NCI-H2227 (cell line): ENCODE measurements at regions not wholly inside any gene's neighbourhood (a gene's known extent, or its start where the extent isn't known, plus 50 kb on each side); places are given as distances from the start of the nearest gene placed in this dataset.
"Not testable (repeated sequence)": the region's sequence is repeated elsewhere in the genome, so short reads cannot be mapped to it uniquely, and the experiment has no call there.

ENCODE experiments used
- DNase-seq: peaks from one replicate; lab custom pipeline; 2025; ENCODE audit not compliant: unreplicated experiment; lab: John Stamatoyannopoulos, UW

DNA sequence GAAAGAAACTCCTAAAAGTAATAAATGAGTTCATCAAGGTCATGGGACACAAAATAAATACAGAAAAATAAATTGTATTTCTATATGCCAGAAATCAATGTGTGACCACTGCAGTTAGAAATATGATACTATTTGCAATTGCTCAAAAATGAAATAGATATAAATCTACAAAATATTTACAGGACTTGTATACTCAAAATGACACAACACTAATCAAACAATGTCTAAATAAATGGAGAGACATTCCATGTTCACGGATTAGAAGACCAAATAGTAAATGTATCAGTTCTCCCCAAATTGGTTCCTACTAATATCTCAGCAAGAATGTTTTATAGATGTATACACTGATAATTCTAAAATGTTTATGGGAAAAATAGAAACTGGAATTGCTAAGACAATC is 345.3 kb downstream of the NR2F1-AS1 start:
- DNase-seq = no peak

DNA sequence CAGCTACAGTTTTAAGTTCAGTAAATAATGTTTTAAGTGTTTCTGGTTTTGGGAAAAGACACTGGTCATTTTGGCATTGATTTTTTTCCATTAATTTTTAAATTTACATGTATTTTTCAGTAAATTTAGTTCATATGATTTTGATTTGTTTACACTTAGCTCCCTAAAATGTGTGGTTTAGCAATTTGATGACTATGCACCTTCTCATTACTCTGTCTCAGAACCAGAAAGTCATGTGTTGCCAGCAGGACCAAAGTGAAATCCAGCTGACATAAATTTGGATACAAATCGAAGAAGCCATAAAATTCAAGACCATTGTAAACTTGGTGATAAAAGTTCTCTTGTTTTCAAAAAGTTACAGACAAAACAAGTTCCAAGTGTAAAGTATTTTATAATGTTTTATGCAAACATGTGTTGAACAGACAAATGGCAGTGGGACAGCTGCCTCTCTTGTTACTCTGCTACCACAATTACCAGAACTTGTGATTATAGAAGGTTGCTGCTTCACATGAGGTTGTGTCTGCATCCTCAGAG is 354.8 kb downstream of the NR2F1-AS1 start:
- DNase-seq = no peak

DNA sequence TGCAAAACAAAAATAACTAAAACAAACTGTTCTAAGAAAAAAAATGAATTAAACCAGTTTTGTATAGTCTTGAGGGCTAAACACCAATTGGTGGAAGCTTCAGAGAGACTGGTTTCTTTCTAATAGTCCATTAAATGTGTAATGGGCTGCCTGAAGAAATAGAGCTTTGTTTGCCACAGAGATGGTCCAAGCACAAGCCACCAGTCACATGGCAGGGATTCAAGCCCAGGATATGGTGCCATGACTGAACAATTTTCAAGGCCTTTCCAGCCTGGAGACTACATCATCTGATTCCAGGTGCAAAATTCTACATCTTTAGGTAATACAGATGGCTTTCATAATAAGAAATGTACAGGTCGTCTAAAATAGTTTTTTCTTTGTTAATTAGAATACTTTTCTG is 355.3 kb downstream of the NR2F1-AS1 start:
- no peak for DNase-seq

DNA sequence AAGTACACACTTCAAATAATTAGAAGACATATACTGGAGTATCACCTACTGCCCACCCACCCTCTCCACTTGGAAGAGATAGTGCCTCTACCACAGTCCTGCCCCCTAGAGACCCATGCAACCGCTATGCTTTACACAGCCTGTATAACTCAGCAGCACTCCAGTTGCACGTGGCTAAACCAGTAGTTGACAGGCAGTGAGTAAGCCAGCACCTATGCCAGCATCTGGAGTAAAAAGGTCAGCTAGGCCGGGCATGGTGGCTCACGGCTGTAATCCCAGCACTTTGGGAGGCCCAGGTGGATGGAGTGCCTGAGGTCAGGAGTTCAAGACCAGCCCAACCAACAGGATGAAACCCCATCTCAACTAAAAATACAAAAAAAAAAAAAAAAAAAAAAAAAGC is 356.4 kb downstream of the NR2F1-AS1 start:
- DNase-seq = no peak

DNA sequence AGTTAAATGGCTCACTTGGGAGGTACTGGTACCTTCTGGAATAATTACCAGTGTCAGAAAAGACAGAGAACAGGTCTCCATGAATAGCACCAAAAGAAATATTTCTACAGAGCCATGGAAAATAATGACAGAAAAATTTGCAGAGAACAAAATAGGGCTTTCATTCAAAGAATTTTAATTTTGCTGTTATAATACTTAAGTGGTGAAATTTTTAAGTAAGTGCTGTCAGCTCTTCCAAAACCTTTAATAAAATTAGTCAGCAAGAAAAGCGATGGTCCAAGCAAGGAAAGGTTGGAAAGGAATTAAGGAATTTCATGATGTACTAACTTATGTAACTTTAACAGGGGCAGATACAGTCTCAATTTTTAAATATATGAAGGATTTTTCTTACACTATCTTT is 359.2 kb downstream of the NR2F1-AS1 start:
- no peak for DNase-seq

DNA sequence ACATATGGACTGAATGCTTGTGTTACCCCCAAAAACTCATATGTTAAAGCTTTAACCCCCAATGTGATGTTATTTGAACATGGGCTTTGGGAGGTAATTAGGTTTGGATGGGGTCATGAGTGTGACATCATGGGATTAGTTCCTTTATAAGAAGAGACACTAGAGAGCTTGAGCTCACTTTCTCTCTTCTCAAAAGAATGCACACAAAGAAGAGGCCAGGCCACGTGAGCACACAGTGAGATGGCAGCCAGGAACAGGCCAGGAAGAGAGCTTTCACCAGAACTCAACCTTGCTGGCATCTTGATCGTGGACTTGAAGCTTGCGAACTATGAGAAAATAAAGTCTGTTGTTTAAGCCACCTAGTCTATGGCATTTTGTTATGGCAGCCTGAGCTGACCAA is 360.6 kb downstream of the NR2F1-AS1 start:
- DNase-seq = peak; percentile 0

DNA sequence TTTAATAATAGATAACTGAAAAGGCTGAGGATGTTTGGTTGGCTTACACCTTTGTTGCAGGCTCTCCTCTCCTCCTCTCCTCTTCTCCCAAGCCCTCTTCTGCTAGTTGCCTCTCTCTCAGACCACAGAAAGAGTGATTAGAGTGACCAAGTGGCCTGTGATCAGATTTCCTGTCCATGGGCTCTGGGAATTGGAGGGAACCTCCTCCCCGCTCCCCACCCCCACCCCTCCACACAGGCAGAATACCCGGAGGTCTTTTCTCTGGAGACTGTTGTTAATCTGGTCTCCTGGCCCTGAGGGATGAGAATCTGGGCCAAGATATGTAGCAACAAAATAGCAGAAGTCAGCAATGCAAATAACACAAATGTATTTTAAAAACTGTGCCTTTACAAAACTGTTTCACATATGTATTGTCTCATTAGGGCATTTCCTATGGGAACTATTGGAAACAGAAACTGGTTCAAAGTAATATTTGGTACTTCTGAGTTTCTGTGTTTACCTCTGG is 361.3 kb downstream of the NR2F1-AS1 start:
- no peak for DNase-seq

DNA sequence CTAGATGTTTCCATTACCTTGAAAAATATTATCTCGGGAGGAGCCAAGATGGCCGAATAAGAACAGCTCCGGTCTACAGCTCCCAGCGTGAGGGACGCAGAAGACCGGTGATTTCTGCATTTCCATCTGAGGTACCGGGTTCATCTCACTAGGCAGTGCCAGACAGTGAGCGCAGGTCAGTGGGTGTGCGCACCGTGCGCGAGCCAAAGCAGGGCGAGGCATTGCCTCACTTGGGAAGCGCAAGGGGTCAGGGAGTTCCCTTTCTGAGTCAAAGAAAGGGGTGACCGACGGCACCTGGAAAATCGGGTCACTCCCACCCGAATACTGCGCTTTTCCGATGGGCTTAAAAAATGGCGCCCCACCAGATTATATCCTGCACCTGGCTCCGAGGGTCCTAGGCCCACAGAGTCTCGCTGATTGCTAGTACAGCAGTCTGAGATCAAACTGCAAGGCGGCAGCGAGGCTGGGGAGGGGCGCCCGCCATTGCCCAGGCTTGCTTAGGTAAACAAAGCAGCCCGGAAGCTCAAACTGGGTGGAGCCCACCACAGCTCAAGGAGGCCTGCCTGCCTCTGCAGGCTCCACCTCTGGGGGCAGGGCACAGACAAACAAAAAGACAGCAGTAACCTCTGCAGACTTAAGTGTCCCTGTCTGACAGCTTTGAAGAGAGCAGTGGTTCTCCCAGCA is 367.8 kb downstream of the NR2F1-AS1 start:
- DNase-seq = not testable (repeated sequence)

DNA sequence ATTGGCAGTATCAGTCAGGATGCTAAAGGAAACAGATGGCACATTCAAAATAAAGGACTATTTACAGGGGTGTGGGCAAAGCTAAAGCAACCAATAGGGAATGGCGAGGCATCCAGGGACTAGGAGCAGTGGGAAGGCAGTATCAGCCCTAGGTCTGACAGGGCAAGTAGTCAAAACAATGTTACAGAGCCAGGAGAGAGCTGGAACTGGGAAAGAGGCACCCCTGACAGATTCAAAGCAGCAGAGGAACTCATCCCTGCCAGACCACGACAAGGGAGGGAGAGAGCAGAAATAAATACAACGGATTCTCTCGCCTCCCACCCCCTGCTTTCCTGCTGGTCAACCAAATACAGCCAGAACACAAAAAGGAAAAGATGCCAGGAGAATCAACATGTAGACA is 371.5 kb downstream of the NR2F1-AS1 start:
- no peak for DNase-seq

DNA sequence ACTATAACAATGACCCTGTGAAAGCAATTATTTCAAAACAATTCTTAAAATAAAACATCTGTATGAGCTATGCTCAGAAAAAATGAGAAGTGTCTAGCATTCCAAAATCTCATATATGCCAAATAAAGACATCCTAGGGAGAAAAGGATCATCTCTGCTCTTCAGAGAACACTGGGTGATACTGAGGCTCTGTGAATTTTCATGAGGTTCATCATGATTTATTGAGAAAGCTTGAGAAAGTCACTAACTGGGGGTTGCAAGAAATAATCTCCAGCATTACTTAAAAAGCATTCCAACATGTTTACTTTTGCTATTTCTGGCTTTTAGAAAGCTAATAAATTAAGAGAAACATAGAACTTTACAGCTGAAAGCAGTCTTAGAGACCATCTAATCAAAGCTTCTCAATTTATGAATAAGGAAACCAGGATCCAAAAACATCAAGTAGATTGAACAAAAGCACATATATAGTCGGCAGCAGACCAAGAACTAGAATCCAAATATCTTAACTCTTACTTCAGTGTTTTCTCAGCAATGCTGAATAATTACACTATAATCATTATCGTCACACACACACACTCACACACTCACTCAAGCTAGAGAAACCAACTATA is 372.8 kb downstream of the NR2F1-AS1 start:
- DNase-seq = no peak

DNA sequence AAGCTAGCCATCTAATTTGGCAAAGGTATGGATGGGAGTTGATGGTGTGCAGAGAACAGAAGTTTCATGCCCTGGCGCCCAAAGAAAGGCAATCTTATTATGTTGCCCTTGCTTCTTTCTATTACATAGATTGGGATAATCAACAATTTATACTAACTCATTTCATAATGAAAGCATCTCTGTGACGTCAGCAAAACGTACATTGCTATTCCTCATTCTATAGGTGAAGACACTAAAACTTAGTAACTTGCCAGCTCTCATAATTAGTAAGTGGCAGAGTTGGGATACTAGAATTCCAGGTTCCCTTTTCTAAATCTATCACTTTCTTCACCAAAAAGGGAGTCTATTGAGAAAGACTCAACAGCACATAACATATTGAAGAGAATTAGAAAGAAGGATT is 374.8 kb downstream of the NR2F1-AS1 start:
- DNase-seq = no peak

DNA sequence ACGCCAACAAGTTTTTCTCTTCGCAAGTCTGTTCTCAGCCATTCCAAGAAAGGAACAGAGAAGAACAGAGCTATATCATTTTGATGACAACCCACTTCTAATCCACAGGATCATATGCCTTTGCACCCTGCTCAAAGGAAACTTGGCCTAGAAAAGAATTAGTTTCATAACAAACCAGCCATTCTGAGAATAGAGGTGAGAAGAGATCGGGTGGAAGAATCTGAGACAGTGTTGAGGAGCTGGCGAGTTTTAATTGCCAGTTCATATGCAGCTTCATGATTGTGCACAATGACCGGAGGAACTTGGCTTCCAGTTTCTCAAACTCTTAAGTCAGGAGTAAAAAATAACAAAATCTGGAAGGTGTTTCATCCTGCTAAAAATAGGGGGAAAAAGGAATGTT is 380.0 kb downstream of the NR2F1-AS1 start:
- no peak for DNase-seq

DNA sequence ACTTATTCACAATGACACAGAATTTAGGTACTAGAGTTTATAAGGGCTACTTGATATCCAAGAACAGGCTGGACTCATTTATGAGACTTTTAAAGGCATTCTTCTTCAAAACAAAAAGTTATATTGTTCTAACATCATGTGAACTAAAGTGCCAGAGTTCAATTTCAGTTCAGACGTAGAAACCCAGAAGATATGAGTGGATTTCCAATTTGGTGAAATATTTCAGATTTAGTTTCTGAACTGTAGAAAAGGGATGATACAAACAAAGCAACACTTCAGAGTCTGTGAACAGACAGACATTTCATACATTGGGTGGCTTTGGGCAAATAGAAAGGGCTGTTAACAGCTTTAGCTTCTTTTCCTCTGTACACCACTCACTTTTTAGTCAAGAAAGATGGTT is 384.0 kb downstream of the NR2F1-AS1 start:
- no peak for DNase-seq

DNA sequence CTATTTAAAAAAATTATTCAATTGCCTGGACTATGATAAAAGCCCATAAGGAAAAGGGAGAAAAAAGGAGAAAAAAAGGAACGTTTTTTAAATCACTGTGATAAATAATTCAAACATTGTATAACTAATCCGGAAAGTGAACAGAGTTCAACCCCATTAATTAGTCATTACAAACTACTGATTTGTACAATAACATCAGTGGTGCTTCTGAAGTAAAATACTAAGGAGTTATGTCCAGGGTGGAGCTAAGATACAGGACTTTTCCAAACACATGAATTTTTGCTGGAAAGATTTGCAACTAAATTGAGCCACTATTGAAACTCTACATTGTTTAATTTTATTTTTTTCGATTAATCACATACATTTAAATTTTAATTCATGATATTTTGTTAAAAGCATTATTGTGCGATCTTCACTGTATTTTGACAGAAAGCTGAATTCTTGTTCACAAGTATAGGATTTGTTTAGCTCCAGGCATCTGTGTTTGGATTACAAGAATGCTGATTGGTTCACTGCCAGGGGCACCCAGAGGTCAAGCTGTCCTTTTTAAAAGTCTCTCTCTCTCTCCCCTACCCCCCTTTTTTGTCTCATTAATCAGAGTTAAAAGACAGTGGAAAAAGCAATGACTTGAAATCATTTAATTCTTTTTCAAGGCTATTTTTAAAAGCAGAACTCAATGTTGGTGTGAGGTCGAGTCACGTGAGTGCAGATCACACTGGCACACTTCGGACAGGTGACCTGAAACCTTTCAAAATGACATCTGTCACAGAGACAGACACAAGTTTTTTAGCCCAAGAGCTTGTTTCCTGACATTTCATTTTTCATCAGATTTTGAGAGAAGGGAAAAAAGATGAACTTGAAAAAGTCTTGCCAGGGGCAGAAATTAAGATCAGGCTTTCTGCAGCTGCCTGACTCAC is 387.3 kb downstream of the NR2F1-AS1 start:
- no peak for DNase-seq

DNA sequence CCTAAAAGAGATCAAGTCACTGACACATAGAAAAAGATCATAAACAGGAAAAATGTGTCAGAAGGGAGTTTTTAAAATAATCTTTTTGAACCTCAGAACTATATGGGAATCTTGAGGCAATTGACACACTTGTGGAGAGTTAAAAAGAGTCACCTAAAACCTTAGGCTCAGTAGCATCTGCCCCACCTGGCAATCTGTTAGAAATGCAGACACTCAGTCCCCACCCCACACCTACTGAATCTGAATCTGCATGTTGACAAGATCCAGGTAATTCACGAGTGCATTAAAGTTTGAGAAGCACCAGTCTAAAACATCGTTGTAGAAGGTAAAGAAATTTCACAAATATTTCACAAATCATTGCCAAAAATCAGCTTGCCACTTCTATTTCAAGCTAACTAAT is 388.3 kb downstream of the NR2F1-AS1 start:
- DNase-seq = no peak

DNA sequence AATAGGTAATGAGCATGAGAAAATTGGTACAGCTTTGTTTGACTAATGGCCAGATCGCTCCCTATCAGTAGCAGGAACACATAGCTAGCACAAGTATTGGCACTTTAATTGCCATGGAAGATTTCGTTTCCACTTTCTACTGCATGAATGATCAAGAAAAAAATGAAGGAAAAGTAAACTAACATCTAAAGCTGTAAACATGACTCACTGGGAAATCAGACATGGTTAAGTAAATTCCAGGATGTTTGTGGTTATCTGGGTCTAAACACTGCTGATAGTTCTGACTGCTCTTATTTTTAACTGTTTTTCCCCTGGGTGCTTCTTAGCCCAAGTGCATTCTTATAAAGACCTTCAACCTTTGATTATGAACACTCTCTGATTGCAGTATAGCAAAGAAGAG is 388.9 kb downstream of the NR2F1-AS1 start:
- no peak for DNase-seq

DNA sequence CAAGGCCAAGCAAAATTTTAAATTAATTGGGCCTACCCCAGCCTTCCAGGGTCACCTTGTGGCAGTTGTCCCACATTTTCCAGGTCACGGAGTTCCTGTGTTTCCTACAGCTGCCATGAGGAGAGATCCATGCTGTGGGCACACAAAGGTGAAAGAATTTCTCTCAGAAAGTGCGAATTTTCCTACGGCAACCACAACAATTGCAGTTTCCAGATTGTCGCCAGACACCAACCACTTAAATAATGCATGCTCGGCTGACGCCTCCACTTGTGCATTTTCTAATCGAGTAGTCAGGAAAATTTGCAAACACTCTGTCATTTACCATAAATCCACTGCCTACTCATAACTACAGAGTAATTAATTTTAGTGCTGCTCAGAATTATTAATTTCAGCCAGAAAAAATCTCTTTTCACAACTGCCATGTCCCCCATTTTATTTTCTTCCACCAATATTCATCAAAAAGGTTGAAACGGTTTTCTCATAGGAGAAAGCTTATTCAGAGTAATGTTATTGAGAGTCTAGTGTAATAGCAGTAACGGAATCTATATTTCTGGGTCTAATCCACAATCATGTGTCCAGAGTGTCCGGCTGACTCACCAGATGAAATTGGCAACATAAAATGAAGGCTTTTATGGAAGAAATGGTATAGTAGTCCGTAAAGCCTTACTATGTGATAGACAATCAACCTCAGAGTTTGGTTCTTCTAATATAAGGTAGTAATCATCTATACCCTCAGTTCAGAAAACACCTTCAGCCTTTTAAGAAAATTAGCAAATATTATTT is 389.8 kb downstream of the NR2F1-AS1 start:
- no peak for DNase-seq

DNA sequence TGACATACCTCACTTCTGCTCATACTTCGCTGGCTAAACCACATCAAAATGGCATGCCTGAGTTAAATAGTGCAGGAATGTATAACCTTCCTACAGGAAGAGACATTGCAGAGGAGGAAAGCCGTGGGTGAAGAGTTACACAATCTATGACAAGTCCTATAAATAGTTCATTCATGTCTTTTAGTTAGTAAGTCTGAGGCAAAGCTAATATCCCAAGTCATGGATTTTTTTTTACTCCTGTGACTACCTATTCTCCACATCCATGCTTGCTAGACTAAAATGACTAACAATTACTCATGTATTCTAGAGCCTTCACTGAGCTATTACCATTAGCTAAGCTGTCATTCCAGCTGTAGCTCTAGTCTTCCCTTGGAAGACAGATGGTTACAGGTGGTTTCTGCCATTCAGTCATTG is 391.3 kb downstream of the NR2F1-AS1 start:
- no peak for DNase-seq

DNA sequence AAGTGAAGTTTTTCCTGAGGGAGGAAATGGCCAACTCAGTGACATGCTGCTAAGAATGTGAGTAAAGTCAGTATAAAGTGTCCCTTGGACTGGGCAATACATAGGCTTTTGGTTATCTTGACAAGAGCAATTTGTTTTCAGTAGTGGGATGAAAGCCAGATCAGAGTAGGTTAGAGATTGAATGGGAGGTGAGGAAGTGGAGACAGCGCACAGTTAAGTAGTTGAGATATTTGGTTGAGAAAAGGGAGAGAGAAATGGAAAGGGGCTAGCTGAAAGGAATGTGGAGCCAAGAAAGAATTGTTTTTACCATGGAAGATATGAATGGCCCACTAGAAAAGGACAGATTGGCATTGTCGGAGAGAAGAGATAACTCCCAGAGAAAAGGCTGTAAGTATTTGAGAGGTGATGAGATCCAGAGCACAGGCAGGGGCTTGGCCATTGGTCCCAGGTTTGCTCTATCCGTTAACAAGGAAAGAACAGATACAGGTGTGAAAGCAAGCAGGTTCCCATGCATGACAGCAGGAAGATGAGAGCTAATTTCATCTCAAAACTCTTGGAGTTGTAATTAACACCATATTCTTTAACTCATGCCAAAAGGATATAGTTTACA is 392.0 kb downstream of the NR2F1-AS1 start:
- no peak for DNase-seq

DNA sequence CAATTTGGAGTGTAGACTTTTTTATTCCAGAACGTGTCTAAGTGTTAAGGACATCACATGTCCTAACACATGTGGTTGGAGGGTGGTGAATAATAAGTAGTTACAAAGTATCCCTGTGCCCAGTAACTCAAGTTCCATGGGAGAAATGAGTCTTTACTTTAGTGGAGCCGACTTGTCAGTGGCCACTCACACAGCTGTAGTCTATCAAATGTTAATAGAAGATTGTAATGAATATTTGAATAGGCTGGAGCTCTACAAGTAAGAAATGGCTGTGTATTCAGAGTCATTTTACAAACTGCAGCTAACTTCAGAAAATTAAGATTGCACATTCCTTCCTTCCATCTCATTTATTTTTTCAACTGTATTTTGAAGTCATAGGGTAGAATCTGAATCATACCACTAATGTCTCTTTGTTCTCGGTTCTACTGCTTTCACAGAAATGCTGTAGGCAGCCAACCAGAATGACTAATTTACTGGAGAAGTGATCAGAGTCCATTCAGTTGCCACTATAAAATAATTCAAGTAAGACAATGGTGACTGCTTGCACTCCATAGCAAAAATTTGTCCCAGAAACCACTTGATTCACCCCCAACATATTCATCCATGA is 394.8 kb downstream of the NR2F1-AS1 start:
- no peak for DNase-seq
